Limb (tissue), 2 donors: ENCODE measurements at regions not wholly inside any gene's neighbourhood (a gene's known extent, or its start where the extent isn't known, plus 50 kb on each side); places are given as distances from the start of the nearest gene placed in this dataset.

Experiments used
- DNase-seq, 2 donors: peaks; one replicate each; pipeline ENCODE4 v3.0.0-alpha.2; 2016; ENCODE audit errors: extremely low spot score in 2 of 2

DNA sequence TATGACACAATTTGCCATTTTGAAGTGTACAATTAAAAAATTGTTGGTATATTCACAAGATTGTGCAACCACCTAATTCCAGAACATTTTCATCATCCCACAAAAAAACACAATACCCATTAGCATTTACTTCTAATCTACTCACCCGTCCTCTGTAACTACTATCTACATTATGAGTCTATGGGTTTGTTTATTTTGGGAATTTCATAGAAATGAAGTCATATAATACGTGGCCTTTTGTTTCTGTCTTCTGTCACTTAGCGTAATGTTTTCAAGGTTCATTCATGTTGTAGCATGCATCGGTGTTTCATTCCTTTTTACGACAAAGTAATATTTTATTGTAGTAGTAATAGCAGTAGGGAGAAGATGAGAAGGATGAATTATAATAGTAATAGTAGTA is 55.2 kb upstream of the CNTN6 start:
- no peak for DNase-seq
